ENCODE measurements at regions not wholly inside any gene's neighbourhood (a gene's known extent, or its start where the extent isn't known, plus 50 kb on each side); places are given as distances from the start of the nearest gene placed in this dataset.
"Not testable (repeated sequence)": the region's sequence is repeated elsewhere in the genome, so short reads cannot be mapped to it uniquely, and the experiment has no call there.

DNA sequence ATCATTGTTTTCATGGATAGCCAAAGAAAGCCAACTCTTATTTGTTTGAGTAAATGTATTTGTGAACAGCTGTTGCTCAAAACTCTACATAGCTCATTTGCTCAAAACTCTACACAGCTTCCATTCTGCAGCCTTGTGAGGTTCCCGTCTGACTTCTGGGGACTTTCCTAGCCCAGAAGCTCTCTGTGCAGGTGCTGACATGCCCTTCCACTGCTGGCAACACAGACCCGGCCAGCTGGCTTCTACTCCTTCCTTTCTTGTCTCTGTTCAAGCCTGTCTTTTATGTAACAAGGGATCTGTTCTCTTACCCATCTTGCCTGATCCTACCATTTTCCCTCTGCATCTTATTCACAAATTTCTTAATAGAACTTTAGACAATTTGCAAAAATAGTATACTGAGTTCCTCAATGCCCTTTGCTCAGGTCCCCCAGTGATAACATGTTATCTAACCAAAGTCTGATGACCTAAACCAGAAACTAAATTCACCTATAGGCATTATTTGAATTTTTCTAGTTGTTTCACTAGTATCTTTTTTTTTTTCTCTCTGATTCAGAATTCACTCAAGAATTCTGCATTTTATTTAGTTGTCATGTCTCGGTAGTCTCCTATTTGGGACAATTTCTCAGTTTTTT is 556.5 kb upstream of the SEMA6A start:
- H3K36me3 ChIP-seq: no peaks in the 10 kb centered on the region
- H3K9me3 ChIP-seq: no peaks in the 10 kb centered on the region
- no peak overlapping the region for H3K27ac ChIP-seq
- H3K4me1 ChIP-seq: peaks cover 0 to 16% (median 3%) of the 10 kb centered on the region in 4 donors
- H3K4me3 ChIP-seq: no peak overlapping the region
- no peak for DNase-seq
- H3K27me3 ChIP-seq: no peaks in the 10 kb centered on the region
- intact Hi-C loops (cut with DNase I; ENCODE audit: low total_unique reads): no loop called here
- 48 to 63% (median 54%) methylated on average over 3 of the region's 3 CpGs for WGBS, 5 donors
- TF ChIP-seq POLR2A (IDR thresholded peaks at IDR 0.05): no peak
- no peak for TF ChIP-seq EP300 (IDR thresholded peaks at IDR 0.05)
- TF ChIP-seq POLR2AphosphoS5 (IDR thresholded peaks at IDR 0.05): no peak
- TF ChIP-seq, protein P1, sequence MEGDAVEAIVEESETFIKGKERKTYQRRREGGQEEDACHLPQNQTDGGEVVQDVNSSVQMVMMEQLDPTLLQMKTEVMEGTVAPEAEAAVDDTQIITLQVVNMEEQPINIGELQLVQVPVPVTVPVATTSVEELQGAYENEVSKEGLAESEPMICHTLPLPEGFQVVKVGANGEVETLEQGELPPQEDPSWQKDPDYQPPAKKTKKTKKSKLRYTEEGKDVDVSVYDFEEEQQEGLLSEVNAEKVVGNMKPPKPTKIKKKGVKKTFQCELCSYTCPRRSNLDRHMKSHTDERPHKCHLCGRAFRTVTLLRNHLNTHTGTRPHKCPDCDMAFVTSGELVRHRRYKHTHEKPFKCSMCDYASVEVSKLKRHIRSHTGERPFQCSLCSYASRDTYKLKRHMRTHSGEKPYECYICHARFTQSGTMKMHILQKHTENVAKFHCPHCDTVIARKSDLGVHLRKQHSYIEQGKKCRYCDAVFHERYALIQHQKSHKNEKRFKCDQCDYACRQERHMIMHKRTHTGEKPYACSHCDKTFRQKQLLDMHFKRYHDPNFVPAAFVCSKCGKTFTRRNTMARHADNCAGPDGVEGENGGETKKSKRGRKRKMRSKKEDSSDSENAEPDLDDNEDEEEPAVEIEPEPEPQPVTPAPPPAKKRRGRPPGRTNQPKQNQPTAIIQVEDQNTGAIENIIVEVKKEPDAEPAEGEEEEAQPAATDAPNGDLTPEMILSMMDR (IDR thresholded peaks at IDR 0.05): no peak

DNA sequence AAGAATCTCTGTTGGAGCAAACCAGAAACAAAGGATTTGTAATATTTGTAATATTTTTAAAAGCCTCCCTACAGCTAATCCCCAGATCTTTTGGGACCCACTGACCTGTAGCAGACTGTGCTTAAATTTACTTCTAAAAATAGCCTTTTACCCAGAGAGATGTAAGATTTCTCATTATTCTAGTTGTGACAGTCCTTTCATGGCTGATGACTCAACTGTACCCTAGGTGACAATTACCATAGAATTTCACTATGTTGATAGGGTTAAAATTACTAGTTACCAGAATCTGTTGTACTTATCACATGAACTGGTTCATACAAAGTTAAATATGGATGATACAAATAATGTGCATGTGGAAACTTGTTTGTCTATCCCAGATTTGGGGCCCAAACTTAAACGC is 543.9 kb upstream of the SEMA6A start:
- H3K27me3 ChIP-seq: no peaks in the 10 kb centered on the region
- H3K27ac ChIP-seq: no peak overlapping the region
- H3K4me3 ChIP-seq: no peak overlapping the region
- H3K36me3 ChIP-seq: no peaks in the 10 kb centered on the region
- intact Hi-C loops (cut with DNase I; ENCODE audit: low total_unique reads): no loop called here
- WGBS, 5 donors: 68 to 83% (median 76%) methylated on average over 1 of the region's 1 CpG
- H3K9me3 ChIP-seq: no peaks in the 10 kb centered on the region
- no peak for DNase-seq
- H3K4me1 ChIP-seq: no peaks in the 10 kb centered on the region
- no peak for TF ChIP-seq POLR2A (IDR thresholded peaks at IDR 0.05)
- TF ChIP-seq EP300 (IDR thresholded peaks at IDR 0.05): no peak
- no peak for TF ChIP-seq POLR2AphosphoS5 (IDR thresholded peaks at IDR 0.05)
- TF ChIP-seq, protein P1 (IDR thresholded peaks at IDR 0.05): no peak

DNA sequence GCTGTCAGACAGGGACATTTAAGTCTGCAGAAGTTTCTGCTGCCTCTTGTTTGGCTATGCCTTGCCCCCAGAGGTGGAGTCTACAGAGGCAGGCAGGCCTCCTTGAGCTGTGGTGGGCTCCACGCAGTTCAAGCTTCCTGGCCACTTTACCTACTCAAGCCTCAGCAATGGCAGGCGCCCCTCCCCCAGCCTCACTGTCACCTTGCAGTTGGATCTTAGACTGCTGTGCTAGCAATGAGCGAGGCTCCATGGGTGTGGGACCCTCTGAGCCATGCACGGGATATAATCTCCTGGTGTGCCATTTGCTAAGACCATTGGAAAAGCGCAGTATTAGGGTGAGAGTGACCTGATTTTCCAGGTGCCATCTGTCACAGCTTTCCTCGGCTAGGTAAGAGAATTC is 542.7 kb upstream of the SEMA6A start:
- DNase-seq; H3K4me3 ChIP-seq; H3K9me3 ChIP-seq; H3K27me3 ChIP-seq; intact Hi-C loops (cut with DNase I; ENCODE audit: low total_unique reads); H3K36me3 ChIP-seq; H3K4me1 ChIP-seq; H3K27ac ChIP-seq: not testable (repeated sequence)
- 68 to 81% (median 79%) methylated on average over 6 of the region's 6 CpGs for WGBS, 5 donors

DNA sequence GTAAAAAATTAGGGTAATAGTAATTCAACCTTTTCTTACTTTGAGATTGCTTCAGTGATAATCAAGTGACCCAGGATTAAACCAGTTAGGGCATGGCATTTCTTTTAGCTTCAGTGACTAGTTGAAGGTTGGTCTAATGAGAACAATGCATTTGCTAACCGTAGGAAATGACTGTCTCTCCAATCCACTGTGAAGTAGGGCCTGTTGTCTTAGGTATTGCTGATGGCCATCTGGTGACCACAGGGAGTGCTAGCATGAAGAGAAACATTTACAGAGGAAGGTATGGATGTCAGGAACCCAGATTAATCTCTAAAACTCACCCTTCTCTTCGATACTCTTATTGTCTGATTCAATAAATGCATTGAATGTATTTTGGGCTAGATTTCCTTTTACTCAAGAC is 535.9 kb upstream of the SEMA6A start:
- intact Hi-C loops (cut with DNase I; ENCODE audit: low total_unique reads): no loop called here
- TF ChIP-seq POLR2A (IDR thresholded peaks at IDR 0.05) (no peak), POLR2AphosphoS5 (IDR thresholded peaks at IDR 0.05) (no peak), EP300 (IDR thresholded peaks at IDR 0.05) (no peak)
- TF ChIP-seq, protein P1 (IDR thresholded peaks at IDR 0.05): no peak
- no peaks in the 10 kb centered on the region for H3K4me1 ChIP-seq
- H3K9me3 ChIP-seq: no peaks in the 10 kb centered on the region
- no peak for DNase-seq
- H3K27me3 ChIP-seq: no peaks in the 10 kb centered on the region
- WGBS, 5 donors: 88 to 96% (median 92%) methylated on average over 2 of the region's 2 CpGs
- H3K27ac ChIP-seq: no peak overlapping the region
- H3K4me3 ChIP-seq: no peak overlapping the region
- no peaks in the 10 kb centered on the region for H3K36me3 ChIP-seq

DNA sequence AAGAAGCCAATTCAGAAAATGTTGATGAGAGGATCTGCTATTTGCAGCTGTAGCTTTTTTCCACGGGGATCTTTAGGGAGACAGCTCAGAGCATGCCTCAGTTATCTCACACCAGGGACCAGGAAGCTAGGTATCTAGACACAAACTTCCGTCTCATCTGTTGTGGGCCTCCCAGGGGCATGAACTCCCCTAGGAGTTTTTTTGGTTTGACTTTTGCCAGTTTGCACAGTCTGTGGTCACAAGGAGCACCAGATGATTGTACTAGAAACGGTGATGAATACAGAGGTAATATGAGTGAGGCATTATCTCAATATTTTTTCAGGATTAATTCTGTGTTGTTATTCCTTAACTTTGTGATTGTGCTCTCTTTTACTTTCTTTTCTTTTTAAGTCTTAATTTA is 533.2 kb upstream of the SEMA6A start:
- WGBS, 5 donors: 52 to 68% (median 65%) methylated on average over 3 of the region's 3 CpGs
- DNase-seq: no peak
- no peak overlapping the region for H3K27ac ChIP-seq
- H3K9me3 ChIP-seq: no peaks in the 10 kb centered on the region
- H3K4me1 ChIP-seq: no peaks in the 10 kb centered on the region
- H3K4me3 ChIP-seq: no peak overlapping the region
- H3K27me3 ChIP-seq: no peaks in the 10 kb centered on the region
- TF ChIP-seq, protein P1 (IDR thresholded peaks at IDR 0.05): no peak
- no peak for TF ChIP-seq POLR2AphosphoS5 (IDR thresholded peaks at IDR 0.05)
- no peak for TF ChIP-seq POLR2A (IDR thresholded peaks at IDR 0.05)
- no peak for TF ChIP-seq EP300 (IDR thresholded peaks at IDR 0.05)
- intact Hi-C loops (cut with DNase I; ENCODE audit: low total_unique reads): no loop called here
- H3K36me3 ChIP-seq: no peaks in the 10 kb centered on the region
